ENCODE measurements at regions not wholly inside any gene's neighbourhood (a gene's known extent, or its start where the extent isn't known, plus 50 kb on each side); places are given as distances from the start of the nearest gene placed in this dataset.

DNA sequence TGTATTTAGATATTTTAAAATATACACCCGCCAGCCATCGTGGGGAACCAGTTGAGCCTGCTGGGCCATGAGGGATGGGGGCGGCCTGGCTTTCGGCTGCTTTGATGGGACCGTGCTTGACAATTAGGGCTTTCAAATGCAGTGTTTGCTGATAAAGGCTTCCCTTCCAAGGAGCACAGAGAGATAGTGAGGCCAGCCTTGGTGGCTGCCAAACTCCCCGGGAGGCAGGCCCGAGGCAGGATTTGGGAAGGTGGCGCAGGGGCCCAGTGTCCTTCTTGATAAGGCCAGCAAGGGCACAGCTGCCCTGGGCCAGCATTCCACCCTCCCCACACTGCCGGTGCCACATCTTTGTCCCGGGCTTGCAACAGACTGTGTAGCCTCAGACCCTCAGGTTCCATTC, 75.6 kb downstream of the LINGO1 start:
- no peak for TF ChIP-seq POLR2AphosphoS5 (IDR thresholded peaks at IDR 0.05)
- TF ChIP-seq, protein P1, sequence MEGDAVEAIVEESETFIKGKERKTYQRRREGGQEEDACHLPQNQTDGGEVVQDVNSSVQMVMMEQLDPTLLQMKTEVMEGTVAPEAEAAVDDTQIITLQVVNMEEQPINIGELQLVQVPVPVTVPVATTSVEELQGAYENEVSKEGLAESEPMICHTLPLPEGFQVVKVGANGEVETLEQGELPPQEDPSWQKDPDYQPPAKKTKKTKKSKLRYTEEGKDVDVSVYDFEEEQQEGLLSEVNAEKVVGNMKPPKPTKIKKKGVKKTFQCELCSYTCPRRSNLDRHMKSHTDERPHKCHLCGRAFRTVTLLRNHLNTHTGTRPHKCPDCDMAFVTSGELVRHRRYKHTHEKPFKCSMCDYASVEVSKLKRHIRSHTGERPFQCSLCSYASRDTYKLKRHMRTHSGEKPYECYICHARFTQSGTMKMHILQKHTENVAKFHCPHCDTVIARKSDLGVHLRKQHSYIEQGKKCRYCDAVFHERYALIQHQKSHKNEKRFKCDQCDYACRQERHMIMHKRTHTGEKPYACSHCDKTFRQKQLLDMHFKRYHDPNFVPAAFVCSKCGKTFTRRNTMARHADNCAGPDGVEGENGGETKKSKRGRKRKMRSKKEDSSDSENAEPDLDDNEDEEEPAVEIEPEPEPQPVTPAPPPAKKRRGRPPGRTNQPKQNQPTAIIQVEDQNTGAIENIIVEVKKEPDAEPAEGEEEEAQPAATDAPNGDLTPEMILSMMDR (IDR thresholded peaks at IDR 0.05 in 8 of 11, conservative IDR thresholded peaks at IDR 0.05 in 3 of 11): no peak
